T-helper 1 cell (primary cell): ENCODE measurements at regions not wholly inside any gene's neighbourhood (a gene's known extent, or its start where the extent isn't known, plus 50 kb on each side); places are given as distances from the start of the nearest gene placed in this dataset.

Source experiments
- DNase-seq, 5 donors: peaks; one replicate each; pipeline ENCODE4 v3.0.0-alpha.2; 2012 to 2020

DNA sequence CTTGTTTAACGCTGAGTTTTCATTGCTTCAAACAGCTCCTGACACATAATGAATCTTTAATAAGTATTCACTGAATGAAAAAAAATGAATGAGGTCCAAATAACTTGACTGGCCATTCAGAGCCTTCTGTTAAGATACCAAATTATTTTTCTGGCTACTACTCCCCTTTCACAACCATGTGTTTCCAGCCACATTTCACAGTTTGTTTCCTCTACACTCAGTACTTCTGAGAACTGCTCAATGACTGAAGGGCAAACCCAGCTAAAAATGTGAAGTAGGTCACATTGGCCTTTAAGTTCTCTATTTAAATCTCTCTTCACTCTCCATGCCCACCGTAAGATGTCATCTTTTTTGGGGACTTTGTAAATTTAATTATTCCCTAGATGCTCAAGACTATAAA, 78.4 kb upstream of the KRR1 start:
- DNase-seq = no peak

GRCh38 chr12:75587340-75588106, 76.1 kb upstream of the KRR1 start:
- no peak for DNase-seq

GRCh38 chr12:75585330-75585729, 73.9 kb upstream of the KRR1 start:
- DNase-seq = no peak

- DNase-seq = no peak
These were observed 71.9 kb upstream of the KRR1 start for GRCh38 chr12:75583355-75583754.

GRCh38 chr12:75581515-75581914, 70.1 kb upstream of the KRR1 start:
- no peak for DNase-seq

DNA sequence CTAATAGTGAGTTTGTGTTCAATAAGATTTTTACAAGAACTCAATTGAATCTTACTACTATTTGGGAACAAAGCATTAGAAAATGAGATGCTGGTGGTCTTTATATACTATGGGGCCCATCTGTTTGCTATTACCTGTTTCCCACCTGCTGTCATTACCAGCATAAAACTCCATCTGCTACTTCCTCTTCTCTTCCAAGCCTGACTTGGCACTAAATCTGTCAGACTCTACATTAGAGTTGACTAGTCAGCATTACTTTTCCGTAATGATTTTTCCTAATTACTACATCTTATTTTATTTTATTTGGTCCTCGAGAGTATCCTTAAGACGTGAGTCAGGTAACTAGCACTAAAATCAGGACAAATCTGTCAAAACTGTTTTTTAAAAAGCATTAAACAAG, 68.1 kb upstream of the KRR1 start:
- no peak for DNase-seq

DNA sequence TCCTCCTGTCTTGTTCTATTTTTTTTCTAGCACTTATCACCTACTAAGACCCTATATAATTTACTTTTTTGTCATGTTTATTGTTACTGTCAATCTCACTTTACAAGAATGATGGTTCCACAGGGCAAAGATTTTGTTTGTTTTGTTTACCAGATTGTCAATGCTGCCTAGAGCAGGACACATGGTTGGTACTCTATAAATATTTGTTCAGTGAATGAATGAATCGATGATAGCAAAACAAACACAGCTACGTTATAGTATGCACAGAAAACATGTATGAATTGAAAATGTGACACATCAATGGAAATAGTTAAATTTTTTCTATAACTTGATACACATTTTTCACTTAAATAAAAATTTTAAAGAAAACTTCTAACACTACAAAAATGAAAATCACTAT, 67.1 kb upstream of the KRR1 start:
- no peak for DNase-seq

GRCh38 chr12:75577812-75578211, 66.4 kb upstream of the KRR1 start:
- no peak for DNase-seq

- no peak for DNase-seq
These were observed 60.3 kb upstream of the KRR1 start for GRCh38 chr12:75571656-75572205.

GRCh38 chr12:75571204-75571603, 59.8 kb upstream of the KRR1 start:
- no peak for DNase-seq

DNA sequence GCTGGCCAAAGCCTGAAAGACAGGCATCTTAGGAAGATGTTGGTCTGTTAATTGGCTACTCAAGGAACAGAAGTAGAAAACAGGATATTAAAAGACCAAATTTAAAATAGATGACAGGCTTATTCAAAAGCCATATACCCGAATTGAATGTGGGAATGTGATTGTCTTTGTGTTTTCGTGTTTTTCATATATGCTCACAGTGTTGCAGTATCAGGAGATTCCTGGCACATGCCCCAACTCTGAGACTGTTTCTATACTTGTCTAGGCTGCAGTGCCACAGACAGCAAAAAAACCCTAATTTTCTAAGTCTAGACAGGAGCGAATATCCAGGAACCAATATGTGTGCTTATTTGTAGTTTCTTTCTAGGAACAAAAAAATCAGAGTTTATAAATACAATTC, 57.4 kb upstream of the KRR1 start:
- DNase-seq = no peak

GRCh38 chr12:75568393-75568792, 57.0 kb upstream of the KRR1 start:
- DNase-seq = no peak

DNA sequence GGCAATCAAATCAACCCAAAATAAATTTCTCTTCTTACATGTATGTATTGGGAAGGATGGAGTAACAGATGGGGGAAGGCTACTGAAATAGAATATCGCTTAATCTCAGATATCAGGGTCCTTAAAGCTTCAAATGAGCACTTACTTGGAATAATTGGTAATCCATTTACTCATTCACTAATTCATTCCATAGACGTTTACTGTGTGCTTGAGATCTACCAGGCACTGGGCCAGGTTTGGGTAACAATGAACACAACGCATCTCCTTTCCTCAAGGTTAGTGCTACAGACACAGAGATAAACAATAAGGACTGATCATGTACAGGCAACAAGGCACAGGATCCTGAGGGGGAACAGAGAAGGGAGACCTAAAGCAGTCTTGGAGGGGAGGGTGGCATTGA, 54.4 kb upstream of the KRR1 start:
- no peak for DNase-seq

DNA sequence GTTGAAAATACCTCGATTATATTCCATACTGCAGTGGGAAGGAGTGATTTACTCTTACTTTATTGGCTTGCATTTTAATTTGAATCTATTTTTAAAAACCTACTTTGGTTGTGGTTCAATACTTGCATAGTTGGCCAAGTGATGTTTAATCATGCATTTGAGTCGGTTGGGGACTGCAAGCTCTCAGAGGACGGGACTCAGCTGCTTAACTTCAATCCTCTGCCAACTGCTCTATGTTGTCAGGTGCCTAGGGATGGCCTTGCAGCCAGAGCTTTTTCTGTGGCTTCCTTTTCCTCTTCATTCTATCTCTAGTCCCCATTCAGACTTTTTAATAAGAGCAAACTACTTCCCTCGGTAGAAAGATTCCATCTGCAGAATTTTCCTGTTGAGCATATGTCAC, 53.4 kb upstream of the KRR1 start:
- DNase-seq = no peak

DNA sequence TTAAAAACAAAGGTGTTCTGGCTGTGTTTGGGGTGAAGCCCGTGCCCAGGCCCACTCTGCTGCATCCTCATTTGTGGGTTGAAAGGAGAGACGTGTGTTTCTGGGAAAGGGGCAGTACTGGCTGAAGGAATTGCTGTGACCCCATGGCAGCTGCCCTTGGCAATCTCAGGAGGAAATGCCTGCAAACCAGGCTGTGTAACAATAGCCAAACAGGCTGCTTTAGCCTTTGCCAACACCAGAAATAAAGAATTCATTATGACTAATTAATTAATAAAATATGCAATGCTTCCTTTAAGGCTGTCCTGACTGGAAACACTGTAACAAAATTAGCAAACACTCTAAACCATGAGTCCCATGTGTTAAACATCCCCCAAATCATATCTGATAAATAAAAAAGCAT, 53.0 kb upstream of the KRR1 start:
- DNase-seq = no peak

- no peak for DNase-seq
These were observed 51.9 kb upstream of the KRR1 start for GRCh38 chr12:75563351-75563750.

GRCh38 chr12:75561921-75562320, 50.5 kb upstream of the KRR1 start:
- no peak for DNase-seq
